Pancreas (tissue), 10 donors: ENCODE measurements at regions not wholly inside any gene's neighbourhood (a gene's known extent, or its start where the extent isn't known, plus 50 kb on each side); places are given as distances from the start of the nearest gene placed in this dataset.
A peak's percentile ranks its signal among the peaks of the same experiment; 100 is the strongest.

Experiments
- ATAC-seq, 4 donors: fragments of 200-7000 bp; cut with Tn5 transposase; one replicate each; pipeline versions ENCODE4 v1.8.0 to v1.9.1; 2020; ENCODE audit warnings: mild to moderate bottlenecking in 4 of 4, moderate library complexity in 4 of 4
- DNase-seq, 6 donors: peaks; one replicate each; pipeline ENCODE4 v3.0.0-alpha.2; 2020
- FAIRE-seq: peaks from 2 replicates; lab custom pipeline; 2012; peaks lifted over from hg19 to GRCh38; lab: Jason Lieb, UNC
- H3K27ac ChIP-seq, 4 donors: fragments of 200-600 bp; sonication (generic); 1 replicate in 3 of 4; 2 replicates in 1 of 4; pipeline versions ENCODE4 v1.5.0 to v1.8.0; 2020
- H3K27me3 ChIP-seq, 4 donors: fragments of 200-600 bp; one replicate each; pipeline ENCODE4 v1.8.0; 2021
- H3K36me3 ChIP-seq, 3 donors: fragments of 200-600 bp; sonication (generic) in 1 of 3; one replicate each; pipeline versions ENCODE4 v1.5.0 to v1.8.0; 2020 to 2021
- H3K4me1 ChIP-seq, 3 donors: fragments of 200-600 bp; one replicate each; pipeline ENCODE4 v1.8.0; 2021
- H3K4me3 ChIP-seq, 4 donors: fragments of 200-600 bp; sonication (generic) in 2 of 4; one replicate each; pipeline versions ENCODE4 v1.5.0 to v1.8.0; 2020 to 2021
- H3K9me3 ChIP-seq, 4 donors: fragments of 200-600 bp; one replicate each; pipeline ENCODE4 v1.8.0; 2021
- CTCF ChIP-seq, 4 donors: fragments of 200-600 bp; sonication (generic) in 3 of 4; IDR thresholded peaks; one replicate each; pipeline versions ENCODE4 v1.5.0 to v1.8.0; 2021; ENCODE audit warnings: antibody characterized with exemption in 4 of 4
- WGBS, 2 donors: extraction: QIAGEN DNeasy Blood & Tissue Kit; methylation state at CpG; one replicate each; pipeline ENCODE4 v1.1.7; 2013; 5-methylcytosine and 5-hydroxymethylcytosine counted together
- intact Hi-C, 3 donors: fragments of 100-400 bp; cut with DNase I; formaldehyde crosslinking; loops; one replicate each; pipeline versions ENCODE4 v1.11.1 to v1.14.2; 2022
- donor health status: healthy with polysubstance abuse.
- donor health status: DM: no; HTN: no; CAD: no; lungs with moderate emphysema.
- donor health status: DM: no; HTN: no; CAD: no.
- donor health status: control.
- donor health status: control.
- donor health status: Bipolar disorder and iron deficiency.
- donor health status: DM: yes; HTN: yes; CAD: no.
- donor health status: DM: no; HTN: no; CAD: no.
- donor health status: DM: no; HTN: no; CAD: no.
- donor health status: DM: yes; HTN: yes; CAD: no.

- WGBS, 2 donors, result 13 to 25% methylated on average over 15 of the region's 15 CpGs
- Histone ChIP-seq H3K36me3 (no peaks in the 10 kb centered on the region), H3K4me3 (peak overlapping the region in 2 of 4 donors; percentile 13 to 26), H3K27me3 (no peaks in the 10 kb centered on the region), H3K4me1 (no peaks in the 10 kb centered on the region), H3K27ac (no peak overlapping the region), H3K9me3 (no peaks in the 10 kb centered on the region)
- intact Hi-C loops, result loop anchor here in 1 of 3 donors (10.0 kb wide), 1 partner anchor 218 kb away; no protein-coding TSS in a partner anchor
- ATAC-seq (peak; percentile 94 to 99 (median 96)), DNase-seq (peak; percentile 69 to 95 (median 86)), FAIRE-seq (no peak)
- TF ChIP-seq CTCF (IDR thresholded peaks at IDR 0.05), result peak; percentile 87 to 94 (median 92)
Measured at GRCh38 chr10:117442944-117443685, 67.9 kb upstream of the PDZD8 start.

- Histone ChIP-seq H3K36me3 (no peaks in the 10 kb centered on the region), H3K27me3 (no peaks in the 10 kb centered on the region), H3K4me1 (no peaks in the 10 kb centered on the region), H3K4me3 (no peak overlapping the region), H3K27ac (no peak overlapping the region), H3K9me3 (no peaks in the 10 kb centered on the region)
- ATAC-seq, result peak in 3 of 4 donors; percentile 8 to 28 (median 18)
- intact Hi-C loops, result loop anchor here in 1 of 3 donors (10.0 kb wide), 1 partner anchor 218 kb away; no protein-coding TSS in a partner anchor
- no peak for FAIRE-seq
- WGBS, 2 donors, result 54 to 74% methylated on average over 6 of the region's 6 CpGs
- no peak for TF ChIP-seq CTCF (IDR thresholded peaks at IDR 0.05)
- DNase-seq, result no peak
Measured at GRCh38 chr10:117442521-117442920, 67.3 kb upstream of the PDZD8 start.

- Histone ChIP-seq H3K27me3 (no peaks in the 10 kb centered on the region), H3K4me1 (no peaks in the 10 kb centered on the region), H3K27ac (no peak overlapping the region), H3K9me3 (no peaks in the 10 kb centered on the region), H3K4me3 (no peak overlapping the region), H3K36me3 (no peaks in the 10 kb centered on the region)
- ATAC-seq (peak in 1 of 4 donors; percentile 6), FAIRE-seq (no peak), DNase-seq (no peak)
- 58 to 59% methylated on average over 6 of the region's 6 CpGs for WGBS, 2 donors
- no peak for TF ChIP-seq CTCF (IDR thresholded peaks at IDR 0.05)
- intact Hi-C loops, result loop anchor here in 1 of 3 donors (10.0 kb wide), 1 partner anchor 217 kb away; no protein-coding TSS in a partner anchor
Measured at GRCh38 chr10:117441812-117442443, 66.7 kb upstream of the PDZD8 start.

- WGBS, 2 donors, result 69 to 77% methylated on average over 6 of the region's 6 CpGs
- DNase-seq (no peak), ATAC-seq (no peak), FAIRE-seq (no peak)
- Histone ChIP-seq H3K36me3 (no peaks in the 10 kb centered on the region), H3K4me3 (no peak overlapping the region), H3K27me3 (no peaks in the 10 kb centered on the region), H3K4me1 (no peaks in the 10 kb centered on the region), H3K9me3 (no peaks in the 10 kb centered on the region), H3K27ac (no peak overlapping the region)
- intact Hi-C loops, result loop anchor here in 1 of 3 donors (10.0 kb wide), 1 partner anchor 217 kb away; no protein-coding TSS in a partner anchor
- no peak for TF ChIP-seq CTCF (IDR thresholded peaks at IDR 0.05)
Measured at GRCh38 chr10:117441361-117441760, 66.1 kb upstream of the PDZD8 start.
